Ureter (tissue), 1 donor: ENCODE measurements at regions not wholly inside any gene's neighbourhood (a gene's known extent, or its start where the extent isn't known, plus 50 kb on each side); places are given as distances from the start of the nearest gene placed in this dataset.
A peak's percentile ranks its signal among the peaks of the same experiment; 100 is the strongest.
"Not testable (repeated sequence)": the region's sequence is repeated elsewhere in the genome, so short reads cannot be mapped to it uniquely, and the experiment has no call there.

Source experiments
- DNase-seq: peaks from one replicate; pipeline ENCODE4 v3.0.0-alpha.2; 2020; ENCODE audit warnings: low spot score
- donor health status: DM: yes; HTN: yes; CAD: no.

- DNase-seq: no peak
Measured at GRCh38 chr7:47190462-47190861, 391.4 kb downstream of the TNS3 start.

- DNase-seq: no peak
Measured at GRCh38 chr7:47188653-47189315, 393.1 kb downstream of the TNS3 start.

GRCh38 chr7:47188136-47188535 lies 393.8 kb downstream of the TNS3 start:
- no peak for DNase-seq

GRCh38 chr7:47186316-47186715 lies 395.6 kb downstream of the TNS3 start:
- DNase-seq: no peak

- DNase-seq: no peak
Measured at GRCh38 chr7:47185839-47186238, 396.1 kb downstream of the TNS3 start.

GRCh38 chr7:47185170-47185569 lies 396.7 kb downstream of the TNS3 start:
- no peak for DNase-seq

GRCh38 chr7:47183862-47184590 lies 397.9 kb downstream of the TNS3 start:
- no peak for DNase-seq

GRCh38 chr7:47181746-47182361 lies 400.1 kb downstream of the TNS3 start:
- DNase-seq: no peak

GRCh38 chr7:47180516-47180826 lies 401.4 kb downstream of the TNS3 start:
- no peak for DNase-seq

GRCh38 chr7:47179812-47180515 lies 401.9 kb downstream of the TNS3 start:
- peak; percentile 65 for DNase-seq

GRCh38 chr7:47172602-47173539 lies 409.0 kb downstream of the TNS3 start:
- DNase-seq: not testable (repeated sequence)

- DNase-seq: no peak
Measured at GRCh38 chr7:47170516-47170915, 411.4 kb downstream of the TNS3 start.

- DNase-seq: no peak
Measured at GRCh38 chr7:47154791-47155190, 427.1 kb downstream of the TNS3 start.

GRCh38 chr7:47153576-47153975 lies 428.3 kb downstream of the TNS3 start:
- DNase-seq: no peak

GRCh38 chr7:47153058-47153457 lies 428.9 kb downstream of the TNS3 start:
- no peak for DNase-seq

- no peak for DNase-seq
Measured at GRCh38 chr7:47152307-47152706, 429.6 kb downstream of the TNS3 start.

GRCh38 chr7:47150497-47151260 lies 431.2 kb downstream of the TNS3 start:
- DNase-seq: no peak

- DNase-seq: no peak
Measured at GRCh38 chr7:47149971-47150370, 431.9 kb downstream of the TNS3 start.

GRCh38 chr7:47149208-47149839 lies 432.6 kb downstream of the TNS3 start:
- DNase-seq: no peak

GRCh38 chr7:47148536-47149207 lies 433.2 kb downstream of the TNS3 start:
- no peak for DNase-seq
